Loucy (cell line): ENCODE measurements at regions not wholly inside any gene's neighbourhood (a gene's known extent, or its start where the extent isn't known, plus 50 kb on each side); places are given as distances from the start of the nearest gene placed in this dataset.

Experiments used
- H2AFZ ChIP-seq: fragments of 200-600 bp; sonication (generic); 2 replicates; pipeline ENCODE4 v1.6.0; 2016; ENCODE audit warnings: antibody characterized with exemption, mild to moderate bottlenecking, low read length, moderate library complexity
- H3F3A ChIP-seq: fragments of 200-600 bp; 2 replicates; pipeline ENCODE4 v1.6.0; 2016; ENCODE audit warnings: antibody characterized with exemption, low read depth, mild to moderate bottlenecking
- H3K27me3 ChIP-seq: fragments of 200-600 bp; sonication (generic); 2 replicates; pipeline ENCODE4 v1.6.1; 2014; ENCODE audit warnings: low read length, mild to moderate bottlenecking; ENCODE audit not compliant: insufficient read depth, poor library complexity, severe bottlenecking
- H3K36me3 ChIP-seq: fragments of 200-600 bp; sonication (generic); 2 replicates; pipeline ENCODE4 v1.6.1; 2016; ENCODE audit warnings: low read length; ENCODE audit not compliant: insufficient read depth
- H3K4me1 ChIP-seq: fragments of 200-600 bp; sonication (generic); 2 replicates; pipeline ENCODE4 v1.5.1; 2014; ENCODE audit warnings: low read length, mild to moderate bottlenecking; ENCODE audit not compliant: insufficient read depth, poor library complexity, severe bottlenecking
- H3K4me2 ChIP-seq: fragments of 200-600 bp; sonication (generic); 2 replicates; pipeline ENCODE4 v1.6.0; 2014; ENCODE audit warnings: antibody characterized with exemption, low read length, low read depth, mild to moderate bottlenecking; ENCODE audit not compliant: poor library complexity, severe bottlenecking
- H3K4me3 ChIP-seq: fragments of 200-600 bp; sonication (generic); 2 replicates; pipeline ENCODE4 v1.5.1; 2014; ENCODE audit warnings: low read length, mild to moderate bottlenecking, mixed read lengths; ENCODE audit not compliant: poor library complexity, severe bottlenecking
- H3K79me2 ChIP-seq: fragments of 200-600 bp; sonication (generic); 2 replicates; pipeline ENCODE4 v1.6.1; 2014; ENCODE audit warnings: low read length; ENCODE audit not compliant: insufficient read depth
- H3K9ac ChIP-seq: fragments of 200-600 bp; sonication (generic); 2 replicates; pipeline ENCODE4 v1.6.0; 2014; ENCODE audit warnings: mild to moderate bottlenecking, low read depth, low read length, moderate library complexity; ENCODE audit not compliant: poor library complexity, severe bottlenecking
- H3K9me2 ChIP-seq: fragments of 200-600 bp; sonication (generic); replicated peaks from 2 replicates; pipeline ENCODE4 v1.6.1; 2016; ENCODE audit warnings: low read depth, low read length, mixed read lengths
- H3K9me3 ChIP-seq: fragments of 200-600 bp; sonication (generic); 2 replicates; pipeline ENCODE4 v1.6.1; 2014; ENCODE audit warnings: mild to moderate bottlenecking, antibody characterized with exemption, low read length, low read depth; ENCODE audit not compliant: insufficient read depth
- H4K20me1 ChIP-seq: fragments of 200-600 bp; sonication (generic); 2 replicates; pipeline ENCODE4 v1.6.0; 2014; ENCODE audit warnings: antibody characterized with exemption, low read length, mild to moderate bottlenecking; ENCODE audit not compliant: insufficient read depth, poor library complexity, severe bottlenecking
- CTCF ChIP-seq: fragments of 200-600 bp; sonication (generic); conservative IDR thresholded peaks from 2 replicates; pipeline ENCODE4 v1.5.1; 2014; ENCODE audit warnings: mild to moderate bottlenecking, antibody characterized with exemption, low read length
- EZH2phosphoT487 ChIP-seq: fragments of 200-600 bp; IDR thresholded peaks from 2 replicates; pipeline ENCODE4 v1.6.1; 2018; ENCODE audit warnings: antibody characterized with exemption, mild to moderate bottlenecking, moderate library complexity, borderline replicate concordance

GRCh38 chr5:106420102-106420501, 1250.6 kb downstream of the EFNA5 start:
- Histone ChIP-seq H3K4me1 (no peaks in the 10 kb centered on the region), H2AFZ (no peak overlapping the region), H3K9me2 (no peaks in the 10 kb centered on the region), H3K36me3 (no peaks in the 10 kb centered on the region), H3K27me3 (no peaks in the 10 kb centered on the region), H3K4me3 (no peak overlapping the region), H3F3A (no peaks in the 10 kb centered on the region), H3K9ac (no peak overlapping the region), H3K9me3 (no peaks in the 10 kb centered on the region), H3K4me2 (no peak overlapping the region), H3K79me2 (no peaks in the 10 kb centered on the region), H4K20me1 (no peaks in the 10 kb centered on the region)
- TF ChIP-seq CTCF (no peak), EZH2phosphoT487 (no peak)

GRCh38 chr5:106418196-106418595, 1252.5 kb downstream of the EFNA5 start:
- Histone ChIP-seq H3K9ac (no peak overlapping the region), H3K4me1 (no peaks in the 10 kb centered on the region), H3K4me2 (no peak overlapping the region), H3K9me3 (no peaks in the 10 kb centered on the region), H3K79me2 (no peaks in the 10 kb centered on the region), H3F3A (no peaks in the 10 kb centered on the region), H3K4me3 (no peak overlapping the region), H2AFZ (no peak overlapping the region), H3K9me2 (no peaks in the 10 kb centered on the region), H4K20me1 (no peaks in the 10 kb centered on the region), H3K36me3 (no peaks in the 10 kb centered on the region), H3K27me3 (no peaks in the 10 kb centered on the region)
- TF ChIP-seq CTCF, result no peak
- TF ChIP-seq EZH2phosphoT487, result no peak

GRCh38 chr5:106417566-106417965, 1253.2 kb downstream of the EFNA5 start:
- no peaks in the 10 kb centered on the region for H3K9me3 ChIP-seq
- no peak for TF ChIP-seq CTCF
- TF ChIP-seq EZH2phosphoT487, result no peak
- H3K79me2 ChIP-seq, result no peaks in the 10 kb centered on the region

More at GRCh38 chr5:106417566-106417965, 1253.2 kb downstream of the EFNA5 start:
- Histone ChIP-seq H3K27me3 (no peaks in the 10 kb centered on the region), H2AFZ (no peak overlapping the region), H3K9ac (no peak overlapping the region), H3K4me3 (no peak overlapping the region), H4K20me1 (no peaks in the 10 kb centered on the region), H3K36me3 (no peaks in the 10 kb centered on the region), H3K9me2 (no peaks in the 10 kb centered on the region), H3K4me1 (no peaks in the 10 kb centered on the region), H3F3A (no peaks in the 10 kb centered on the region), H3K4me2 (no peak overlapping the region)
